ENCODE measurements at regions not wholly inside any gene's neighbourhood (a gene's known extent, or its start where the extent isn't known, plus 50 kb on each side); places are given as distances from the start of the nearest gene placed in this dataset.
A peak's percentile ranks its signal among the peaks of the same experiment; 100 is the strongest.

DNA sequence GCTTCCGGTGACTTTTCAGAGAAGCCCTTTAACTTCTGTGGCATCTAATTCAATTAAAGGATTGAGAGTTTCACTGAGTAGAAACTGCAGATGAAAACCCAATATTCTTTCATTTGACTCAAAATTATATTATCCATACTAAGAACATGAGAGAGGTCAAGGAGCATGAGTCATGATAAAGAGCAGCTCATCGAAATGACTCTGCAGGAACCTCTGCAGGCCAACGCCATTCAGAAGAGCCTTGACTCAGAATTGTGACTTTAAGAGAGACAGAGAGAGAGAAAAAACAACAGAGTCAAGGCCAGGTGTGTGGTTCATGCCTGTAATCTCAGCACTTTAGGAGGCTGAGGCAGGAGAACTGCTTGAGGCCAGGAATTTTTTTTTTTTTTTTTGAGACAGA is 417.2 kb upstream of the XYLT1 start:
- Histone ChIP-seq H3K4me1 (no peaks in the 10 kb centered on the region), H3K9me3 (no peaks in the 10 kb centered on the region), H3K4me3 (no peak overlapping the region), H3K4me2 (no peak overlapping the region), H3K27ac (no peak overlapping the region)
- TF ChIP-seq FOSL2 (IDR thresholded peaks at IDR 0.05) (no peak), FOSL2 (CRISPR knock-in tag; IDR thresholded peaks at IDR 0.05) (no peak), CHD2 (IDR thresholded peaks at IDR 0.05; ENCODE audit: low read length, partially characterized antibody) (no peak), BHLHE40 (IDR thresholded peaks at IDR 0.05; ENCODE audit: low read depth, low read length) (no peak), FOXS1 (CRISPR knock-in tag; IDR thresholded peaks at IDR 0.05) (no peak), ZC3H11A (IDR thresholded peaks at IDR 0.05) (no peak), GATA3 (IDR thresholded peaks at IDR 0.05; ENCODE audit: borderline replicate concordance) (no peak), POLR2AphosphoS2 (conservative IDR thresholded peaks at IDR 0.05; ENCODE audit: low read length) (no peak), PHF8 (IDR thresholded peaks at IDR 0.05; ENCODE audit: borderline replicate concordance, low read depth) (no peak), KDM1A (IDR thresholded peaks at IDR 0.05; ENCODE audit: low read depth) (no peak), NFE2L2 (conservative IDR thresholded peaks at IDR 0.05; ENCODE audit: low read length) (no peak), TFCP2L1 (CRISPR knock-in tag; IDR thresholded peaks at IDR 0.05) (no peak), HOXA7 (CRISPR knock-in tag; IDR thresholded peaks at IDR 0.05) (no peak), NPAS2 (CRISPR knock-in tag; IDR thresholded peaks at IDR 0.05; ENCODE audit: borderline replicate concordance) (no peak)
- ATAC-seq, result no peak
- ChIA-PET POLR2A (no interaction called here), CTCF (no interaction called here)
- FAIRE-seq, result no peak
- DNase-seq (ENCODE audit: low read depth in 1 of 2, low spot score in 1 of 2), result no peak
- WGBS (ENCODE audit: missing lambda C conversion rate), result 28% methylated on average over 3 of the region's 3 CpGs

DNA sequence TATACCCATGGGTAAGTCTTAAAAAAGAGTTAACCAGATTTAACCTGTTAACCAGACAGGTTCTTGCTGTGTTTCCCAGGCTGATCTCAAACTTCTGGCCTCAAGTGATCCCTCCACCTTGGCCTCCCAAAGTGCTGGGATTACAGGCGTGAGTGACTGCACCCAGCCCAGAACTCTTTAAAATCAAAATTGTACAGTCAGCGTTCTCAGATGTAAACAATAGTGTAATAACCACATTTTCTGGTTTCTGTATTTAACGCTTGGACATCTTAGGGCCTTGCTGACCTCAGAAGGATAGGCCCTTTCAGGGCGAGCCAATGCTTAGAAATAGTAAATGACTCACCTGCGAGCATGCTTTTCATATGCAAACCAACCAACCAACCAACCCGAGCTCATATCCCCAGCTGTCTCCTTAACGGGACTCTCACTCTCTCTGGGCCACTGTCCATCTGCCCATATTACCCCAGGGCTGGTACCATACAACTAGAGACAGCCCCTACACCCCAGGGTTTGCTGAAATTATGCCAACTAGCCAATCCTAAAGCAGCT is 415.0 kb upstream of the XYLT1 start:
- WGBS (ENCODE audit: missing lambda C conversion rate), result 9% methylated on average over 7 of the region's 7 CpGs
- ATAC-seq, result no peak

DNA sequence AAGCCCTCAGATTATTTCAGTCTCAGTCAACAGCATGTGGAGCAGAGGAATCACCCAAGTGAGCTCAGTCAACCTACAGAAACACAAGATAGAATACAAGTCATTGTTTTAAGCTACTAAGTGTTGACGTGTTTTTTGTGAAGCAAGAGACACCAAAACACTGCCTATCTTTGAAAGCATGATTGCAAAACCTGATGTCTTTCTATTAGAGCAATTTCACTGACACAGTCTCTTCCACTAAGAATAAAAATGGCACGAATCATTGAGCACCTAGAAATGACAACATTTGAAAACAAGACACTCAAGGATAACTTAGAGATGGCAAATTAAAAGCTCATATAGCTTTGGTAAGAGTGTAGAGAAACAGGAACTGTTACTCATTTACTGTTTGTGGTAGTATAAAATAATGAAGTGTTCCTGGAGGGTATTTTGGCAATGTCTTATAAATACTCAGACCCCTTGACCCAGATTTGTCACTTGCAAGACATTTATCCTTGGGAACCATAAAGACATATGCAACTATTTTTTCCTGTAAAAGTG is 407.1 kb upstream of the XYLT1 start:
- DNase-seq (ENCODE audit: low read depth in 1 of 2, low spot score in 1 of 2) (no peak), ATAC-seq (no peak), FAIRE-seq (no peak)
- Histone ChIP-seq H3K4me1 (no peaks in the 10 kb centered on the region), H3K9me3 (no peaks in the 10 kb centered on the region), H3K4me3 (no peak overlapping the region), H3K4me2 (no peak overlapping the region), H3K27ac (no peak overlapping the region)
- ChIA-PET POLR2A (no interaction called here), CTCF (interaction anchor here (0.6 to 2.0 kb wide), 2 partner anchors 10 to 585 kb away, joined by 4 to 5 read pairs; no protein-coding TSS in a partner anchor)
- WGBS (ENCODE audit: missing lambda C conversion rate), result 1% methylated on average over 2 of the region's 2 CpGs
- TF ChIP-seq ZSCAN20 (CRISPR knock-in tag; IDR thresholded peaks at IDR 0.05) (no peak), REST (IDR thresholded peaks at IDR 0.05) (no peak), HOXA7 (CRISPR knock-in tag; IDR thresholded peaks at IDR 0.05) (no peak), CEBPB (IDR thresholded peaks at IDR 0.05) (no peak), GATA3 (IDR thresholded peaks at IDR 0.05; ENCODE audit: borderline replicate concordance) (no peak), HDAC2 (IDR thresholded peaks at IDR 0.05) (no peak), NPAS2 (CRISPR knock-in tag; IDR thresholded peaks at IDR 0.05; ENCODE audit: borderline replicate concordance) (no peak), EP300 (IDR thresholded peaks at IDR 0.05) (no peak), ZNF302 (CRISPR knock-in tag; IDR thresholded peaks at IDR 0.05) (no peak), JUN (IDR thresholded peaks at IDR 0.05) (no peak), CHD4 (IDR thresholded peaks at IDR 0.05; ENCODE audit: borderline replicate concordance) (no peak), KDM1A (IDR thresholded peaks at IDR 0.05; ENCODE audit: low read depth) (no peak), PBX3 (IDR thresholded peaks at IDR 0.05) (no peak), POLR2A (IDR thresholded peaks at IDR 0.05; ENCODE audit: low read length) (no peak), USF2 (IDR thresholded peaks at IDR 0.05) (no peak), CBX8 (IDR thresholded peaks at IDR 0.05) (no peak), MAX (IDR thresholded peaks at IDR 0.05) (no peak)
- TF ChIP-seq, protein P1, sequence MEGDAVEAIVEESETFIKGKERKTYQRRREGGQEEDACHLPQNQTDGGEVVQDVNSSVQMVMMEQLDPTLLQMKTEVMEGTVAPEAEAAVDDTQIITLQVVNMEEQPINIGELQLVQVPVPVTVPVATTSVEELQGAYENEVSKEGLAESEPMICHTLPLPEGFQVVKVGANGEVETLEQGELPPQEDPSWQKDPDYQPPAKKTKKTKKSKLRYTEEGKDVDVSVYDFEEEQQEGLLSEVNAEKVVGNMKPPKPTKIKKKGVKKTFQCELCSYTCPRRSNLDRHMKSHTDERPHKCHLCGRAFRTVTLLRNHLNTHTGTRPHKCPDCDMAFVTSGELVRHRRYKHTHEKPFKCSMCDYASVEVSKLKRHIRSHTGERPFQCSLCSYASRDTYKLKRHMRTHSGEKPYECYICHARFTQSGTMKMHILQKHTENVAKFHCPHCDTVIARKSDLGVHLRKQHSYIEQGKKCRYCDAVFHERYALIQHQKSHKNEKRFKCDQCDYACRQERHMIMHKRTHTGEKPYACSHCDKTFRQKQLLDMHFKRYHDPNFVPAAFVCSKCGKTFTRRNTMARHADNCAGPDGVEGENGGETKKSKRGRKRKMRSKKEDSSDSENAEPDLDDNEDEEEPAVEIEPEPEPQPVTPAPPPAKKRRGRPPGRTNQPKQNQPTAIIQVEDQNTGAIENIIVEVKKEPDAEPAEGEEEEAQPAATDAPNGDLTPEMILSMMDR (IDR thresholded peaks at IDR 0.05), result no peak

More for the DNA sequence above, 415.0 kb upstream of the XYLT1 start:
- no peak for DNase-seq (ENCODE audit: low read depth in 1 of 2, low spot score in 1 of 2)
- no peaks in the 10 kb centered on the region for H3K9me3 ChIP-seq
- H3K4me1 ChIP-seq, result no peaks in the 10 kb centered on the region
- FAIRE-seq, result no peak
- ChIA-PET POLR2A (no interaction called here), CTCF (no interaction called here)
- no peak overlapping the region for H3K27ac ChIP-seq
- H3K4me3 ChIP-seq, result no peak overlapping the region
- TF ChIP-seq MAFK (IDR thresholded peaks at IDR 0.05; ENCODE audit: partially characterized antibody) (peak; percentile 35), NR3C1 (IDR thresholded peaks at IDR 0.05) (no peak)
- no peak overlapping the region for H3K4me2 ChIP-seq
